ENCODE measurements at regions not wholly inside any gene's neighbourhood (a gene's known extent, or its start where the extent isn't known, plus 50 kb on each side); places are given as distances from the start of the nearest gene placed in this dataset.

- no peak for TF ChIP-seq CTCF (conservative IDR thresholded peaks at IDR 0.05; ENCODE audit: low read length)
- H3K4me3 ChIP-seq (ENCODE audit: low read length), result no peak overlapping the region
- DNase-seq (ENCODE audit: low read depth), result no peak
Observed at GRCh38 chr5:56685503-56686217, 129.7 kb upstream of the MAP3K1 start.

GRCh38 chr5:56684159-56684558 lies 131.2 kb upstream of the MAP3K1 start:
- H3K4me3 ChIP-seq (ENCODE audit: low read length), result no peak overlapping the region
- no peak for DNase-seq (ENCODE audit: low read depth)
- TF ChIP-seq CTCF (conservative IDR thresholded peaks at IDR 0.05; ENCODE audit: low read length), result no peak

- DNase-seq (ENCODE audit: low read depth), result no peak
- no peak for TF ChIP-seq CTCF (conservative IDR thresholded peaks at IDR 0.05; ENCODE audit: low read length)
- no peak overlapping the region for H3K4me3 ChIP-seq (ENCODE audit: low read length)
Observed at GRCh38 chr5:56683733-56684132, 131.6 kb upstream of the MAP3K1 start.

- no peak for DNase-seq (ENCODE audit: low read depth)
- no peak for TF ChIP-seq CTCF (conservative IDR thresholded peaks at IDR 0.05; ENCODE audit: low read length)
- no peak overlapping the region for H3K4me3 ChIP-seq (ENCODE audit: low read length)
Observed at GRCh38 chr5:56683281-56683680, 132.1 kb upstream of the MAP3K1 start.

GRCh38 chr5:56681346-56681745 lies 134.0 kb upstream of the MAP3K1 start:
- no peak for TF ChIP-seq CTCF (conservative IDR thresholded peaks at IDR 0.05; ENCODE audit: low read length)

GRCh38 chr5:56680731-56681130 lies 134.6 kb upstream of the MAP3K1 start:
- no peak overlapping the region for H3K4me3 ChIP-seq (ENCODE audit: low read length)
- DNase-seq (ENCODE audit: low read depth), result no peak
- TF ChIP-seq CTCF (conservative IDR thresholded peaks at IDR 0.05; ENCODE audit: low read length), result no peak

More at GRCh38 chr5:56681346-56681745, 134.0 kb upstream of the MAP3K1 start:
- no peak overlapping the region for H3K4me3 ChIP-seq (ENCODE audit: low read length)
- peak; percentile 23 for DNase-seq (ENCODE audit: low read depth)

GRCh38 chr5:56677690-56678305 lies 137.6 kb upstream of the MAP3K1 start:
- DNase-seq (ENCODE audit: low read depth), result no peak
- no peak overlapping the region for H3K4me3 ChIP-seq (ENCODE audit: low read length)
- TF ChIP-seq CTCF (conservative IDR thresholded peaks at IDR 0.05; ENCODE audit: low read length), result no peak
